ENCODE measurements at regions not wholly inside any gene's neighbourhood (a gene's known extent, or its start where the extent isn't known, plus 50 kb on each side); places are given as distances from the start of the nearest gene placed in this dataset.
A peak's percentile ranks its signal among the peaks of the same experiment; 100 is the strongest.
"Not testable (repeated sequence)": the region's sequence is repeated elsewhere in the genome, so short reads cannot be mapped to it uniquely, and the experiment has no call there.

DNA sequence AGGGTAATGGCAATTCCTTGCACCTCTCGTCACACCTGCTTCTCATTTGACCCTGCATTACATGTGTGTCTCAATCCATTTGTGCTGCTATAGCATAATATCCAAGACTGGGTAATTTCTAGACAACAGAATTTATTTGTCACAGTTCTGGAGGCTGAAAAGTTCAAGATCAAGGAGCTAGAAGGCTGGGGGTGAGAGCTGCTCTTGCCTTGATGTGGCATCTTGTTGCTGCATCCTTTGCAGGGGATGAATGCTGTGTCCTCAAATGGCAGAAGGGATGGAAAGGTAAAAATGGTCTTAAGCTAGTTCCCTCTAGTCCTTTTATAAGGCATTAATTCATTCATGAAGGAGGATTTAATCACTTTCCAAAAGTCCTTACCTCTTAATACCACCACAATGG is 323.7 kb upstream of the RPS23 start:
- DNase-seq (ENCODE audit: low spot score): no peak

DNA sequence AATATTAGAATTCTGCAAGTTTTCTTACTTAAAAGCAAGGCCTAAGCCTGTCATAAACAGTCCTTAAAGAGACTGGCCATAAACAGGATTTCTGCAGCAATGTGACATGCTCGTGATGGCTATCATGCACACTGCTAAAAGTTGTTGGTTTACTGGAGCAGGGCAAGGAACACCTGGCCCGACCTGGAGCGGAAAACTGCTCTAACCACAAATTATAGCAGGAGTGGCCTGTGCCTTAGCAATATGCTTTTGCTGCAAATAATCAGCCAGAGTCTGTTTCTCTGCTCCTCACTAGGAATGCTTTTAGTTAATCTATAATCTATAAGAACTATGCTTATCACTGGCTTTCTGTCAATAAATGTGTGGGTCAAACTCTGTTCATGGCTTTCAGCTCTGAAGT is 322.9 kb upstream of the RPS23 start:
- no peak for DNase-seq (ENCODE audit: low spot score)

DNA sequence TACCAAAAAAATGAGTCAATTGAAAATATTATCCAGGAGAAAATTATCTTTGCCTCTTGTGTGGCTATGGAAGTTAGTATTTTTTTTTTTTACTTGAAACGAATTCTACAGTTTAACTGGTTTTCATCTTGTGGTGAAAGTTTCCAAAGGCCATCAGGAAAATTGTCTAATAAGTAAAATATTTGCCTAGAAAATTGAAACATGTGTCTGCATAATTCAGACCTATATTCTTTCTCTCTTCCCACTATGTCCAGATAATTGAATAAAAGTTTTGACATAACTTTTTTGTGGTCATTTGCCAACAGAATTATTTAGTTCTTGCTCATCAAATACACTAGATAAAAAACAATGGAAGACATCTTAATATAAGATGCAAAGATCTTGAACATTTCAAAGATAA is 321.5 kb upstream of the RPS23 start:
- no peak for DNase-seq (ENCODE audit: low spot score)

DNA sequence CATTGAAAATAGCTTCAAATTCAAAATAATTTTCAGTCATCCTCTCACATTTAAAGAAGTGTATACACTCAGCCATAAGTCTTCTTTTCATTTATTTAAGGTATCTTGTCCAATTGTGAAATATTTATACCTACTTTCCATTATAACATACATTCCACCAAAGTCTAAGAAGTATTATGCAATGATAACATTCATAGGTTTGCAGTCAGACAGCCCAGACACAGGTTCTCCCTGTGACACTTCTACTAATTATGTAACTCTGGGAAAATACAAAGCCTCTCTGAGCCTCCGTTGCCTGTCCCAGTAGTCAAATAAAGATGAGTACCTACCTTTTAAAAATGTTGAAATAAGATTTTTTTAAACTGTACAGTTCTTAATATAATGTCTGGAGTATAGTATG is 320.9 kb upstream of the RPS23 start:
- no peak for DNase-seq (ENCODE audit: low spot score)

DNA sequence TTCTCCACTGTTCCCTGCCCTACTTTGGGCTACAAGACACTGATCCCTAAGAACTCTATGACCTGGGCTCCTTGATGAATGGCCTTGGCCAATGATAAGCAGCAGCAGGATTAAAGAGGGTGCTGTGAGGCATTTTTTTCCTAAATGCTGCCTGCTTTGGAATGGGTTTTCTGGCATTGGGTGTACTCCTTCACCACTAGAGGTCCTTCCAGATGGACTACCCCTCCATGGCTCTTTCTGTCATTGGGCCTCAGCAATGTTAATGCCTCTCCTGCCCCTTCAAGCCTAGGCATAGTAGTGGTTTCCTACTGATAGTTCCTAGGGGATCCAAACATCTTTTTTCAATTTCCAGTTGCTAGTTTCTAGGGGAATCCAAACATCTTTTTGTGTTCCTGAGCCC is 319.3 kb upstream of the RPS23 start:
- DNase-seq (ENCODE audit: low spot score): peak; percentile 17

DNA sequence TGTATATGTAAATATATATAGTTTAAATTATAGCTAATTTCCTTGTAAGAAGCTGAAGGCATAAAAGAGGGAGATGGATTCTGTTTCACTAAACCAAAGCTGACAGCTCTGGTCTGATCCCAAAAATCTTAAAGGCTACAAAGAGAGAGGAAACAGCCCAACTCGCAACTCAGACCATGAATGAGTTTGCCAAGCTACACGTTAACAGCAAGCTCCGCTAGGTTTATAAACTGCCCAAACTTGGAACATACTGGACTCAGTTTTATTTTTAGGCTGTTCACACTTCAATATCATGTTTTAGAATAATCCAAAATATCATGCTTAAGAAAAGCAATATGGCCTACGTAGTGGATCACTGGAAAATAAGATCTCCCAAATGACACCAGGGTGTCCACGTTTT is 318.3 kb upstream of the RPS23 start:
- DNase-seq (ENCODE audit: low spot score): no peak

DNA sequence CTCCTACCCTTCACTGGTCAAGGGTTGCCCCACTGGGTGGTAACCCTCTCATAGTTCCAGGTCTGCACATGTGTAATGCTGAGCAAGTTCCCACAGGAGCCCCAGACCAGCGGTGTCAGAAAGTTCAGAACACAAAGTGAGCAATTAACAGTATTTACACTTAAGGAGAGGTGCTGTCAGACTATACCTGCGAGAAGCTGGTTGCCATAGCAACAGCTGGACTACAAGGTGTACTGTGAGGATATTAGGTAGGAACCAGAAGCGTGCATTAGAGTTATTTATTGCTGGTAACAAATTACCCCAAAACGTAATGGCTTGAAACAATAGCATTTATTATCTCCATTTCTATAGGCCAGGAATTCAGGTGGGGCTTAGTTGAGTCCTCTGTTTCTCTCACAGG is 317.0 kb upstream of the RPS23 start:
- no peak for DNase-seq (ENCODE audit: low spot score)

DNA sequence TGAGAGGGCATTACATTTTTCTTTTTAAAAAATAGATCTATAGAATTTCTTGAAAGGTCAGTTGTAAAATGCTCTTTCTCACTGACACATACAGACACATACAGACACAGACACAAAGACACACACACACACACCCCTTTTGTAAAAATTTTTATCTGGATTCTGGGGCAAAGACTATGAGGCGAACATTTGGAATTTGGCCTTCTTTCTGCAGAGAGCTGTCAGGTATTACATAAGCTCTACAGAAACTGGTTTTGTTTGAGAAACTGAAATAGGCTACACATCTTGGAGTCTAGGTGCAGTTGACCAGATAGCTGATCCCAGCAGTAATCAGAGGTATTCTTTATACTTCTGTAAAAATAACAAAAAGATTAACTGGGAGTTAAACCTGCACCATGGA is 315.9 kb upstream of the RPS23 start:
- no peak for DNase-seq (ENCODE audit: low spot score)

DNA sequence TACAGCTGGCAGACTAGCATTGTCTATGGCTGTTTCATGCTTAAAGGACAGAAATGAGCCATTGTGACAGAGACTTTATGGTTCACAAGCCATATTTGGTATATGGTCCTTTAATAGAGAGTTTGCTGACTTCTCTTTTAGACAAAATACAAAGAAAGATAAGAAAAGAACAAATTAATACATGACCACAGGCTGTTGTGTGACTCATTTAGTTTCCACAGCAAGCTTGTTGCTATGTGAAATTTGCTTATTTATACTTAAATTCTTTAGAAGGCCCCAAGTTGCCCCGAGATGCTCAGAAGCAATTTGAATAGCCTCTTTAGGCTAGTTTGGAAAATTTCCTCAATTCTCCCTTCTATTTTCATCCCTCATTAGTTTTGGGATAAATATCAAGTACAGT is 315.3 kb upstream of the RPS23 start:
- DNase-seq (ENCODE audit: low spot score): no peak

DNA sequence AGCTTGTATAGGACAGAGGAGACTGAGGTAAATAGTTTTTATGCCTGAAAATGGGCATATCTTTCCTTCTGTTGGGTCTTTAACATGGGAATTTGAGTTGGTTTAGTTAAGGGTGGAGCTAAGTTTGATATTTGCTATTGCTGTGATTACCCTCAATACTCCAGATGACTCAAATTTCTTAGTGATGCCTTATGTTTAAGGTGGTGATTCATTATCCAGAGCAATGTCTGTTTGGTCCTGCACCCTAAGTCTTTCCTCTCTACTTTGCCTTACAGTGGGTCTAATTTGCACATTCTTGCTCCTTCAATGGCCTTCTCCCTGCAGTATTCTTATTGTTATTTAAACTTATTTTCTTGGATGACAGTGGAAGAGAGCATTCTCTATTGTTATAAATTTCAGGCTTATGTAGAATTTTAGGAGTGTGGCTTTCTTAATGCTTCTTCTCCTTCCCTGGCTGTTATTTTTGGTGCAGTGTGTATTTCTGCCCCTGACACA is 312.9 kb upstream of the RPS23 start:
- DNase-seq (ENCODE audit: low spot score): no peak

DNA sequence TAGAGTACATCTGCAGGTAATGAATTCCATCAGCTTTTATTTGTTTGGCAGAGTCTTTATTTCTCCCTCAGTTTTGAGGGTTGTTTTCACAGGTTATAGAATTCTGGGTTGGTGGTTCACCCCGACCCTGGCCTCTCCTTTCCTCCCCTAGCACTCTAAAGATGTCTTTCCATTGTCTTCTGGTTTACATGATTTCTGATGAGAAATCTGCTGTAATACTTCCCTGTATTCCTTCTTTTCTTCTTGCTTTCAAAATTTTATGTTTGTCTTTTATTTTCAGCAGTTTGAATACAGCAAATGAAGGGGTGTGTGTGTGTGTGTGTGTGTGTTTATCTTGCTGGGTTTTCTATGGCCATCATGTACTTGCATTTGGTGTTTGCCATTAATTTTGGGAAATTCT is 312.0 kb upstream of the RPS23 start:
- DNase-seq (ENCODE audit: low spot score): no peak

DNA sequence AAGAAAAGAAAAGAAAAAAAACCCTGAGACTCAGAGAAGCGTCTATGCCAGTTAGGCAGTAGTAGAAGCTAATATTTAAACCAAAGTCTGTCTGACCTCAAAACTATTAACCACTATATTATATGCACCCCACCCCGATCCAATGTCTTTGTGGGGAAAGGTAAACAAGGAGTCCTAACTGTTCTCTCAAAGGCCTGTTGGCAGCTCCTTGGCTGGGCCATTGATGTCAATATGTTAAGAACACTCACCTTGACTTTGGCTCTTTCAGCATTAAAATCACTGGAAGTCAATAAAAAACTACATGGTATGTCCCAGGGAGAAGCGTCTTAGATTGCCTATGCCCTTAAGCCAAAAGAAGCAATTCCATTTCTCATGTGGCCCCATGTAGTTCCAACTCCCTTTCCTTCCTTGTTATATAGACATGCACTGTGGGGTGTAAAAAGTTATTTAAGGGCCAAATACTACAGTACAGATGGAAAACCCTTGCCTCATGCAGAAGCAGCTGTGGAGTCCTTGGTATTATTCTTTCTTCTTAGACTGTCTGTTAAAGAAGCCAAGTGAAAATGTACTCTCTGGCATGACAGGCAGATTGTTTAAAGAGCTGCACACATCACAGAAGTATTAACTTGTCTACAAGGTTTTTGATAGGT is 308.6 kb upstream of the RPS23 start:
- no peak for DNase-seq (ENCODE audit: low spot score)

DNA sequence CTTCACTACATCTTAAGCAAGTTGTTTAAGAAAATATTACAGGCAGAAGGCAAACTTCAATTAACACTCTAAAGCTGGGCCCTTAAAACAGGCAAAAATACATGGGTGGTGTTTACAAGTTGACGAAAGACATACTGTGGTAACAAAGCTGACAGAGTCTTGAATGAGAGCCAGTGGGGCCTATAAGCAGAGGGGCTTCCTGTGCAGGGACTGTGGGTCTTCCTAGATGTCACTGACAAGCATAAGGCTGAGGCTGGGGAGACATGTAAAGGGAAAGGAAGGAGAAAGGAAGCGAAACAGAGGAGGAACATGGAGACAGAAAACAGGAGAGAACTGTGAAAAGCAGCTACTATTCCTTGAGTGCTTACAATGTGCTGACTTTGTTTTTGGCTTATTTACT is 308.0 kb upstream of the RPS23 start:
- no peak for DNase-seq (ENCODE audit: low spot score)

DNA sequence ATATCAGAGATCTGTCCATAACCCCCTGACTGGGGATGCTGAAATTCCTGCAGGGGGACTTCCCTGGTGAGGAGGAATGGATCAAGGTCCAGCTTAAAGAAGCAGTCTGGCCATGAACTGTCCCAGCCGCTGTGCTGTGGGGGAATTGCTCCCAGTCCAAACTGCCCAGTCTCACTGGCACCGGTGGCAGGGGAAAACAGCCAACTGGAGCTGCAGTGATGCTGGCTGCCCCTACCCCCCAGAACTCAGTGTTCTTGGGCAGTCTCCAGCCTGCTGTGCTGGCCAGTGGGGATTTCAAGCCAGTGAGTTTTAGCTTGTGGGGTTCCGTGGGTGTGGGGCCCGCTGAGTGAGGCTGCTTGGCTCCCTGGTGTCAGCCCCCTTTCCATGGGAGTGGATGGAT is 306.5 kb upstream of the RPS23 start:
- DNase-seq (ENCODE audit: low spot score): no peak

DNA sequence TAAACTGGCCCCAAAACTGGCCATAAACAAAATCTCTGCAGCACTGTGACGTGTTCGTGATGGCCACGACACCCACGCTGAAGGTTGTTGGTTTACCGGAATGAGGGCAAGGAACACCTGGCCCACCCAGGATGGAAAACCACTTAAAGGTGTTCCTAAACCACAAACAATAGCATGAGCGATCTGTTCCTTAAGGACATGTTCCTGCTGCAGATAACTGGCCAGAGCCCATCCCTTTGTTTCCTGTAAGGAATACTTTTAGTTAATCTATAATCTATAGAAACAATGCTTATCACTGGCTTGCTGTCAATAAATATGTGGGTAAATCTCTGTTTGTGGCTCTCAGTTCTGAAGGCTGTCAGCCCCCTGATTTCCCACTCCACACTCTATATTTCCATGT is 305.2 kb upstream of the RPS23 start:
- DNase-seq (ENCODE audit: low spot score): not testable (repeated sequence)

DNA sequence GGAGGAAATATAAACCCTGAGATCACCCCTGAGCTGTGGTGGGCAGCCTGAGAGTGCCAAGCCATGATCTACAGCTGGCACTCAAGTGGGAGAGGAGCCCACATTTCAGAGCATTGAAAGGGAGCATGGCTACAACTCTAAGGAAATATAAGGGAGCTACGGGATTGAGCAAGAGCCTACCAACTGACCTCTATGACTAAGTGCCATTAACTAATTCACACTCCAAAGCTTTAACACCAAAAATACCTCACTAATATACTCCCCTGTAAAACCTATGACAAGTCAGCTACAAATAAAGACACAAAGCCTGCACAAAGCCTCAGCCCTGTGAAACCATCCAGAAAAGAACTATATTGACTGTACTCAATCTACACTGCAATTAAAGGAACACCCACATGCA is 286.8 kb upstream of the RPS23 start:
- DNase-seq (ENCODE audit: low spot score): no peak

DNA sequence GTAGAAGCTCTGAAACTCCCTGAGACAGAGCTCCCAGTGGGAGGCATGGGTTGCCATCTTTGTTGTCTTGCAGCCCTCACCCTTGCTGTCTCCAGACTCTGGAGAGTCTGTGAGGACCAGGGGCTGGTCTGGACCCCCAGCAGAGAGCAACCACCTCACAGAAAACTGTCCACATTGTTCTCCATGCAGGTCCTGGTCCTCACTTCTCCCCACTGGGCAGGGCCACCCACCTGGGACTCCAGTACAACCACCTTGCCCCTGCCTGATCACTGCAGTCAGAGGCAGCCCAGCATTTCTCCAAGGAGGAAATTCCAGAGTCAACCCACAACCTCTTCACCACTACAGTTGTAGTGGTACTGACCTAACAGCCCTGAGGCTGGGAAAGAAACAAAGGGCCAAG is 285.6 kb upstream of the RPS23 start:
- no peak for DNase-seq (ENCODE audit: low spot score)

DNA sequence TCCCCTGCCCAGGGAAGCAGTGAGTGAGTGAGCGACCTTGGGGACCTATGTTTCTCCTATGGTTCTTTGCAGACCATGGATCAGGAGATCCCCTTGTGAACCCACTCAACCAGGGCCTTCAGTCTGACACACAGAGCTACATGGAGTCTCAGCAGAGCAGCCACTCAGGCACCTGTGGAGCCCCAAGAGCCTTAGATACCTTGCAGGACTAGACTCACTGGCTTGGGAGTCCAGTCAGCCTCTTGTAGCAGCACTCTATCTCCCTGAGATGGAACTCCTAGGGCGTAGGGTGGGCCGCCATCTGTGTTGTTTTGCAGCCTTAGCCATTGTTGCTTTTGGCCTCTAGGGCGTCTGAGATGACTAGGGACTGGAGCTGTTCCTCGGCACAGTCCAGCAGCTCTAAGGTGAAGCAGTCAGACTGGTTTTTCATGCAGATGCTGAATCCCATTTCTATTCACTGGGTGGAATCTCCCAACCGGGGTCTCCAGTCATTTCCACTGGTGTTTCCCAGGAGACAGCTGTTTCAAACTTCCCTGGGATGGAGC is 284.6 kb upstream of the RPS23 start:
- DNase-seq (ENCODE audit: low spot score): no peak

DNA sequence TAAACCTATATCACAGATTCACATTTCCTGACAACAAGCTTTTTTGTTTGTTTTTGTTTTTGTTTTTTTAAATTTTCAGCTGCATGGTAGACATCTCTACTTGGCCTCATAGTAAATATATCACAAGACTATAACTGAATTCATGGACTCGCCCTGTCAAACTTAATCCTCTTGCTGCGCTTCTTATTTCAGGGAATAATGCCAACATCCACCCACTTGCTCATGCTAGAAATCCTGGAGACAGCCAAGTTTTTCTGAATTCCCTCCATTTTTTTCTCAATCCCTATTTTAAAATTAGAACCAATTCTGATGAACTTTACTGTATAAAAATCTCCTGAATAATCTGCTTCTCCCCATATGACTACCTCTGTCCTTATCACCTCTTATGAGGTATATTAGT is 283.6 kb upstream of the RPS23 start:
- no peak for DNase-seq (ENCODE audit: low spot score)

DNA sequence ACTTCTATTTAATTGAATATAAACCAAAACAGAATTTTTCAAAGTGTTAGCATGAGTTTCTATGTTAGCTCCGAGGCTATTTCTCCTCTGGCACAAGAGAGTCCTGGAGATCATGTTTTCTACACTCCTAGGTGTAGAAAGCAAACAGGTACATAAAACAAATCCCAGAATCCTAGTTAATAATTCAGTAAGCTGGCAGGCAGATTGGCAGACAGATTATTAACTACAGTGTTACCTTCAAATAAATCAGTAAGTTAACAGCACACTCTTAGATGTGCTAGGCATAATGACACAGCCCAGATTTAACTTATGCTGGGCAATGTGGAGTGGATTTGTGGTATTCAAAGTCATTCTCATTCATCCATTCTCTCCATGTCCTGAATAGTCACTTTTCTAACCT is 282.8 kb upstream of the RPS23 start:
- no peak for DNase-seq (ENCODE audit: low spot score)

DNA sequence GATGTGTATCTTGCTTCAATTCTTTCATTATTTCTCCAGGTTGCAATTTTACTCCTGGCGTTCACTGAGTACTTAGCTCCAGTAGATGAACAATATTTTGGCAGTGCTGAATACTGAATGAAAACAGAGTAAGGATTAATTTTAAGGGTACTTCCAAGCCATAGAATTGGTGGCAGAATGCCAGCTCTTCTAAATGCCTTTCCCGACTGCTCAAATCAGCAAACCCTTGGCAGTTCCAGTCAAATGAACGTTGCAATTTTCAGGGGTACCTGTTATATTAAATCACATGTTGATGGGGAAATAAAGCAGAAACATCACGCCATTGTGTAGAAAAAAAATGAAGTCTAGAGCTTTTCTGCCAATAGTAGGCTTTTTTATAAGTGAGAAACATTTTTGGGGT is 282.4 kb upstream of the RPS23 start:
- DNase-seq (ENCODE audit: low spot score): no peak

DNA sequence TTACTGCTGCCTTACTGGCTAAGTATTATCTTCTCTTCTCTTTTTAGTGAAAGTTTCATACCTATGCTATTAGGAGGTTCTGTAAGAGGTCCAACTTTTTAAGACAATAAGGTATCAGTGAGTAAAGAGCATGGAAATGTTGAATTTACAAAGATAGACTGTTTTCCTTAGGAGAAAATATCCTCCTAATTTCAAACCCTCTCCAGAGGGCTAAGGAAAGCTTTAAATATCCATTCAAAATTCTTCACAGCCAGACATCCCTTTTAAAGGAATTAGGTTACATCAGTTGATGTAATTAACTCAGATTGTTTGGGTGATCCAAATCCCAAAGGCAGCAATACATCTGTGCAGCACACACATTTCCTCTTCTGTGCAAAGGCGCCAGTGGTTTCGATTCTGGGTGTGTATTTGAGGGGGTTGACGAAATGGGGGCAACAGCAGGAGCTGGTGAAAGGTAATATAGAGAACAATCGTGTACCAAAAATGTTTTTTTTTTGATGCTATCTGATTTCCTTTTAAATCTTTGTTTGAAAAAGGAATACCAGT is 273.8 kb upstream of the RPS23 start:
- no peak for DNase-seq (ENCODE audit: low spot score)

DNA sequence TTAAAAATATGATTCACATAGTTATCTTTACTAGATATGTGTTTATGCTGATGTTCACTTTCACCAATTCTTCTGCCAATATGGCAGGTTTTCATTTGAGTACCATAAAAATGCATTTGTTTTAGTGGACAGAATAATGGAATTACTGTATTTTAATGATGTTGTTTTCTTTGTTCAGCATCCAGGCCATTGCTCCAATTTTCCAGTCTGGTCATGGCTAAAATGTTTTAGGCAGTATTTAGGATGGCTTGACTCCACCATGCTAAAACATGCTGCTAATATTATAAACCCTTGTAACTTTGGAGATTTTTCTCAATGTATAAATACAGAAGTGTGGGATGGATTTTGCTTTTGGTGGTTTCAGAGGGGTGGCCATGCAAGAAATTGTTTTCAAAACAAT is 273.0 kb upstream of the RPS23 start:
- DNase-seq (ENCODE audit: low spot score): no peak

DNA sequence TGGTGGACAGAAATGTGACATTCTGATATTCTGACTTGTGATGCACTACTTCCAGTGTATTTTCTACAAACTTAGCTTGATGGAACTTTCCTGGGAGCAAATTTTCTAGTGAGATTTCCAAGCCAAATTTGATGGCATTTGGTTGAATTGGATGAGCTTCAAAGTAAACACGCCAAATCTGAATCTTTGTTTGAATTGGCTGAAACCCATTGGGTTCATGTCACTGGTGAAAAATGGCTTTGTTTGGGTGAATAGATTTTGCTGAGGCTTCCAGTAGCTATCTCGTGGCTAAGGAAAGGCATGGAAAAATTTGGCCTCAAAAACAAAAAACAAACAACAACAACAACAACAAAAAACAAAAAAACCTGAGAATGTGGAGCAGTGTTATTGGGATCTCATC is 271.1 kb upstream of the RPS23 start:
- no peak for DNase-seq (ENCODE audit: low spot score)
